NT2/D1 (cell line): ENCODE measurements at regions not wholly inside any gene's neighbourhood (a gene's known extent, or its start where the extent isn't known, plus 50 kb on each side); places are given as distances from the start of the nearest gene placed in this dataset.

ENCODE experiments used
- YY1 ChIP-seq: IDR thresholded peaks from 2 replicates; pipeline ENCODE4 v1.6.1; 2011; ENCODE audit not compliant: insufficient read length, insufficient read depth
- ZNF274 ChIP-seq: IDR thresholded peaks from 2 replicates; pipeline ENCODE4 v1.6.1; 2011; ENCODE audit warnings: mild to moderate bottlenecking, low read depth, low read length

GRCh38 chr22:48301908-48302307 is 1525.8 kb downstream of the BRD1 start:
- TF ChIP-seq ZNF274, result no peak
- no peak for TF ChIP-seq YY1
